NT2/D1 (cell line): ENCODE measurements at regions not wholly inside any gene's neighbourhood (a gene's known extent, or its start where the extent isn't known, plus 50 kb on each side); places are given as distances from the start of the nearest gene placed in this dataset.

Source experiments
- DNase-seq: peaks from one replicate; pipeline ENCODE4 v3.0.0-alpha.2; 2011; ENCODE audit warnings: low read depth, low spot score
- H3K27me3 ChIP-seq: 2 replicates; pipeline ENCODE4 v1.6.0; 2011; ENCODE audit warnings: mild to moderate bottlenecking; ENCODE audit not compliant: insufficient read length, insufficient read depth
- H3K36me3 ChIP-seq: 2 replicates; pipeline ENCODE4 v1.6.1; 2011; ENCODE audit warnings: mild to moderate bottlenecking, low read length, mixed read lengths; ENCODE audit not compliant: insufficient read depth, insufficient read length
- H3K4me1 ChIP-seq: 2 replicates; pipeline ENCODE4 v1.5.1; 2011; ENCODE audit not compliant: insufficient read depth, insufficient read length
- H3K4me3 ChIP-seq: 2 replicates; pipeline ENCODE4 v1.5.1; 2011; ENCODE audit warnings: low read depth; ENCODE audit not compliant: insufficient read length
- H3K9ac ChIP-seq: 2 replicates; pipeline ENCODE4 v1.6.0; 2011; ENCODE audit warnings: low read depth; ENCODE audit not compliant: insufficient read length
- H3K9me3 ChIP-seq: 2 replicates; pipeline ENCODE4 v1.5.1; 2011; ENCODE audit warnings: mild to moderate bottlenecking, low read length; ENCODE audit not compliant: insufficient read depth
- SUZ12 ChIP-seq: IDR thresholded peaks from 2 replicates; pipeline ENCODE4 v1.6.1; 2011; ENCODE audit not compliant: insufficient read length, insufficient read depth; ENCODE audit errors: extremely low read depth
- YY1 ChIP-seq: IDR thresholded peaks from 2 replicates; pipeline ENCODE4 v1.6.1; 2011; ENCODE audit not compliant: insufficient read length, insufficient read depth
- ZNF274 ChIP-seq: IDR thresholded peaks from 2 replicates; pipeline ENCODE4 v1.6.1; 2011; ENCODE audit warnings: mild to moderate bottlenecking, low read depth, low read length

DNA sequence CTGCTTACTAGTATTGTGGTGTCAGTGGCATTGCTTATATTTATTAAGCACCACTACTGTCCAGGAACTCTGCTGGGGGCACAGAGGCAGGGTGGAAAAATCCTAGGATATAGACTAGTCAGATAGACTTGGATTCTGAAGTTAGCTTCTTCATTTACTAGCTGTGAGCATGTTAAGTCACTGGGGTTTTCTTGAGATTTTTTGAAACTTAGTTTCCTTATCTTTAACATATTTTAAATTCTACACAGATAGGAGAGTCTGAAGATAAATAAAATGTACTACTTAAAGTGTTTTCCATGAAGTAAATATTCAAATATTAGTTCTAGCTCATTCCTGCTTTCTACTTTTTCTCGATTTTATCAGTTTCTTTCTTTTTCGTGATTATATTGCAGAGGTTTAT, 196.9 kb upstream of the GRID2 start:
- Histone ChIP-seq H3K9me3 (no peaks in the 10 kb centered on the region), H3K36me3 (no peaks in the 10 kb centered on the region), H3K27me3 (no peaks in the 10 kb centered on the region), H3K9ac (no peak overlapping the region), H3K4me3 (no peak overlapping the region), H3K4me1 (no peaks in the 10 kb centered on the region)
- DNase-seq, result no peak
- TF ChIP-seq SUZ12 (no peak), ZNF274 (no peak), YY1 (no peak)

DNA sequence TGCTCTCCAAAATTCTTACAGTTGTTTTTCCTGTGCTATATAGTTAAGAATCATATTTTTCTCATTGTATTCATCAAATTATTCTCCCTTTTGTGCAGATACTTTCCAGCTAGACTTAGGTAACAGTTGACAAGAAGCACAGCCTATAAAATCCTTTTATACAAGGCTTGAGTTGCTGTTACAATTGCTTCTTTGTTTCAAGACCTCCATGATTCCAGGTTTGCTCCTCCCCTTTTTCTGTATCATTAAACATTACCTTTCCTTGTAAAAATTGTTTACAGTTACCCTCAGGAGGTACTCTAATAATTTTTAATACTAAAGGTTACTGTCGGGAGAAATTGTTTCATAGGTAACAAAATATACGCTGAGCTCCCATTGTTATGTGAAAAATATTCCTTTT, 192.3 kb upstream of the GRID2 start:
- TF ChIP-seq SUZ12, result no peak
- DNase-seq, result no peak
- no peaks in the 10 kb centered on the region for H3K27me3 ChIP-seq
- H3K4me3 ChIP-seq, result no peak overlapping the region
- H3K9ac ChIP-seq, result no peak overlapping the region
- H3K4me1 ChIP-seq, result no peaks in the 10 kb centered on the region
- H3K9me3 ChIP-seq, result no peaks in the 10 kb centered on the region
- no peaks in the 10 kb centered on the region for H3K36me3 ChIP-seq

GRCh38 chr4:92112805-92113204, 191.0 kb upstream of the GRID2 start:
- Histone ChIP-seq H3K9ac (no peak overlapping the region), H3K9me3 (no peaks in the 10 kb centered on the region), H3K36me3 (no peaks in the 10 kb centered on the region), H3K4me3 (no peak overlapping the region), H3K27me3 (no peaks in the 10 kb centered on the region), H3K4me1 (no peaks in the 10 kb centered on the region)
- no peak for TF ChIP-seq YY1
- no peak for DNase-seq

DNA sequence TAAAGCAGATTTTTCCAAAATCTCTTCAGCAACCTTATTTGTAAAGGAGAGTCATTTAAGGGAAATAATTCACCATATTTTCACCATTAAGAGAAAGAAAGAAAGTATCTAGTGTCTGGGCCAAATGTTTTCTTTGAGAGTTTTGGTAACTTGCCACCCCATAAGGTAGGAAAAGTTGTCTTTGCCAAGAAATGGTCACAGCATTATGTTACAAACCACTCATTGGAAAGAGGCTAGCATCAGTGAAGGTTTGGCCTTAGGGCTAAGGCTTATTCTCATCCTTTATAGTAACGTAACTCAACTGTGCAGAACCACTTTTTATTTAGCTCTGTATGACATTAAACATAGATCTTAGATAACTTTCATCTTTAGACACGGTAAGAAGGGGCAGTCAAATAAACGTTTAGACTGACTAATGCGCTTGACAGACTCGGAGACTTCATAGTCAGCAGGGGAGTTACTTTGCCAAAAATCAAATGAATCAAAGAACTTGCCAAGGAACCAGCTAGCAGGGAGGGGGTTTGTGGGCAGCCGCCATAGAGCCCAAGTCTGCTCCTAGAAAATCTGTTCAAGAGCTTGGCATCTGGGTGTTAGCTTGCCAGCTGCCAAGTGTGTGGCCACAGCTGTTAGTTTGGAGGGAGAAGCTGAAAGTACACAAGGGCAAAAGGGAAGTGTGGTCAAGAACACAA, 182.8 kb upstream of the GRID2 start:
- no peaks in the 10 kb centered on the region for H3K4me1 ChIP-seq
- H3K9ac ChIP-seq, result no peak overlapping the region
- no peaks in the 10 kb centered on the region for H3K36me3 ChIP-seq
- DNase-seq, result no peak
- no peak overlapping the region for H3K4me3 ChIP-seq
- no peaks in the 10 kb centered on the region for H3K9me3 ChIP-seq
- TF ChIP-seq YY1 (no peak), ZNF274 (no peak), SUZ12 (no peak)
- H3K27me3 ChIP-seq, result no peaks in the 10 kb centered on the region

DNA sequence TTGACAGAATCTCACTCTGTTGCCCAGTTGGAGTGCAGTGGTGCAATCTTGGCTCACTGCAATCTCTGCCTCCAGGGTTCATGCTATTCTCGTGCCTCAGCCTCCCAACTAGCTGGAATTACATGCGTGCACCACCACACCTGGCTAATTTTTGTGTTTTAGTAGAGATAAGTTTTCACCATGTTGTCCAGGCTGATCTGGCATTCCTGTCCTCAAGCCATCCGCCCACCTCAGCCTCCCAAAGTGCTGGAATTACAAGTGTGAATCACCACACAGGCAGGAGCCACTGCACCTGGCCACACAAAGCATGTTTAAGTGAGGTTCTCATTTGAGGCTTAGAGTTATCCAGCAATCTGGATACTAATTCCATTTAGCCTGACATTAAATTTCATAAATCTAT, 180.9 kb upstream of the GRID2 start:
- no peaks in the 10 kb centered on the region for H3K27me3 ChIP-seq
- no peaks in the 10 kb centered on the region for H3K9me3 ChIP-seq
- H3K9ac ChIP-seq, result no peak overlapping the region
- no peaks in the 10 kb centered on the region for H3K4me1 ChIP-seq
- no peak for DNase-seq
- H3K36me3 ChIP-seq, result no peaks in the 10 kb centered on the region
- TF ChIP-seq SUZ12, result no peak
- TF ChIP-seq YY1, result no peak
- TF ChIP-seq ZNF274, result no peak
- H3K4me3 ChIP-seq, result no peak overlapping the region

- TF ChIP-seq ZNF274 (no peak), YY1 (no peak), SUZ12 (no peak)
- no peak for DNase-seq
- Histone ChIP-seq H3K4me3 (no peak overlapping the region), H3K9ac (no peak overlapping the region), H3K36me3 (no peaks in the 10 kb centered on the region), H3K9me3 (no peaks in the 10 kb centered on the region), H3K27me3 (no peaks in the 10 kb centered on the region), H3K4me1 (no peaks in the 10 kb centered on the region)
These were observed 175.1 kb upstream of the GRID2 start for GRCh38 chr4:92128676-92129075.

DNA sequence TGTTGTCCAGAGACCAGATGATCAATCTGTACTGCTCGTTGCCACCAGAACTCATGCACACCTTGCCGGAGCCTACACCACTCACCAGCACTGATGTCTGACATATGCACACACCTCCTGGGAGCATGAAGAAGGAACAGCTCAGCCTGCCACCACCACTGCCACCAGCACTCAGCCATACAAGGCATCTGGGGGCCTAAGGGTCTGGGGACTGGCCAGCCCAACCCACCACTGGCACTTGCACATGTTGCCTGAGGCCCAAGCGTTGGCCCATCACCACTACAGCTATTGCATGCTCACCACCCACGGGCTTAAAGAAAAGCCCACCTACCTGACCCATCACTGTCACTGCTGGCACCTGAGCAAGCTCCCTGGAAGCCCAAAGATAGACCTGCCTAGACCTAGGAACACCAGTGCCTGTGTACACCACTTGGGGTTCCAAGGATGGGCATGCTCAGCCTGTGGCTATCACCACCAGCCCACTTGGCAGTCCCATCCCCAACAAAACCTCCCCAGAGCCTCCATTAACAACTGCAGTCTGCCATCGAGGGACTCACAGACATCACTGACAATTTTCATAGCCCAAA, 174.3 kb upstream of the GRID2 start:
- H3K4me3 ChIP-seq, result no peak overlapping the region
- TF ChIP-seq ZNF274 (no peak), SUZ12 (no peak), YY1 (no peak)
- H3K9ac ChIP-seq, result no peak overlapping the region
- H3K36me3 ChIP-seq, result no peaks in the 10 kb centered on the region
- H3K9me3 ChIP-seq, result no peaks in the 10 kb centered on the region
- DNase-seq, result no peak
- H3K27me3 ChIP-seq, result no peaks in the 10 kb centered on the region
- H3K4me1 ChIP-seq, result no peaks in the 10 kb centered on the region

GRCh38 chr4:92136434-92136833, 167.3 kb upstream of the GRID2 start:
- TF ChIP-seq SUZ12 (no peak), YY1 (no peak), ZNF274 (no peak)
- Histone ChIP-seq H3K4me3 (no peak overlapping the region), H3K9me3 (no peaks in the 10 kb centered on the region), H3K27me3 (no peaks in the 10 kb centered on the region), H3K4me1 (no peaks in the 10 kb centered on the region), H3K36me3 (no peaks in the 10 kb centered on the region), H3K9ac (no peak overlapping the region)
- DNase-seq, result no peak
